Astrocyte of the spinal cord (primary cell): ENCODE measurements at regions not wholly inside any gene's neighbourhood (a gene's known extent, or its start where the extent isn't known, plus 50 kb on each side); places are given as distances from the start of the nearest gene placed in this dataset.

ENCODE experiments used
- DNase-seq: peaks from one replicate; pipeline ENCODE4 v3.0.0; 2011; ENCODE audit warnings: low read depth, low spot score
- H3K4me3 ChIP-seq: 2 replicates; pipeline ENCODE4 v1.5.1; 2011; ENCODE audit warnings: low read depth, mild to moderate bottlenecking, low read length, moderate library complexity
- in situ Hi-C: cut with HindIII; loops from 2 replicates; pipeline ENCODE4 v1.10.0; 2017; ENCODE audit warnings: low sequenced_read_pairs
- TF ChIP-seq, protein P1 (sequence below): IDR thresholded peaks from 2 replicates; pipeline ENCODE4 v1.5.1; 2012; ENCODE audit warnings: low read depth, mild to moderate bottlenecking, low read length, inconsistent platforms

DNA sequence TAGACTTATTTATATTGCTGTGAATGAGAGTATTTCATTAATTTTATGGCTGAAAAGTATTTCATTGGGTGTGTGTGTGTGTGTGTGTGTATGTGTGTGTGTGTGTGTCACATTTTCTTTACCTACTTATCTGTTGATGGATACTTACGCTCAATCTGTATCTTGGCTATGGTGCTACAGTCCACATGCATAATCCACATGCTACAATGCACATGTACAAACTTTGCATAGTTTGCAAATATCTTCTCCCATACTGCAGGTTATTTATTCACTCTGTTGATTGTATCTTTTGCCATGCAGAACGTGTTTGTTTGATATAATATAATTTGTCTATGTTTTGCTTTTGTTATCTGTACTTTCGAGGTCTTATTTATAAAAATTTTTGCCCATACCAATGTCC, 167.8 kb downstream of the RAB28 start:
- in situ Hi-C loops, result no loop called here
- TF ChIP-seq, protein P1, sequence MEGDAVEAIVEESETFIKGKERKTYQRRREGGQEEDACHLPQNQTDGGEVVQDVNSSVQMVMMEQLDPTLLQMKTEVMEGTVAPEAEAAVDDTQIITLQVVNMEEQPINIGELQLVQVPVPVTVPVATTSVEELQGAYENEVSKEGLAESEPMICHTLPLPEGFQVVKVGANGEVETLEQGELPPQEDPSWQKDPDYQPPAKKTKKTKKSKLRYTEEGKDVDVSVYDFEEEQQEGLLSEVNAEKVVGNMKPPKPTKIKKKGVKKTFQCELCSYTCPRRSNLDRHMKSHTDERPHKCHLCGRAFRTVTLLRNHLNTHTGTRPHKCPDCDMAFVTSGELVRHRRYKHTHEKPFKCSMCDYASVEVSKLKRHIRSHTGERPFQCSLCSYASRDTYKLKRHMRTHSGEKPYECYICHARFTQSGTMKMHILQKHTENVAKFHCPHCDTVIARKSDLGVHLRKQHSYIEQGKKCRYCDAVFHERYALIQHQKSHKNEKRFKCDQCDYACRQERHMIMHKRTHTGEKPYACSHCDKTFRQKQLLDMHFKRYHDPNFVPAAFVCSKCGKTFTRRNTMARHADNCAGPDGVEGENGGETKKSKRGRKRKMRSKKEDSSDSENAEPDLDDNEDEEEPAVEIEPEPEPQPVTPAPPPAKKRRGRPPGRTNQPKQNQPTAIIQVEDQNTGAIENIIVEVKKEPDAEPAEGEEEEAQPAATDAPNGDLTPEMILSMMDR, result no peak
- H3K4me3 ChIP-seq, result no peak overlapping the region
- DNase-seq, result no peak

DNA sequence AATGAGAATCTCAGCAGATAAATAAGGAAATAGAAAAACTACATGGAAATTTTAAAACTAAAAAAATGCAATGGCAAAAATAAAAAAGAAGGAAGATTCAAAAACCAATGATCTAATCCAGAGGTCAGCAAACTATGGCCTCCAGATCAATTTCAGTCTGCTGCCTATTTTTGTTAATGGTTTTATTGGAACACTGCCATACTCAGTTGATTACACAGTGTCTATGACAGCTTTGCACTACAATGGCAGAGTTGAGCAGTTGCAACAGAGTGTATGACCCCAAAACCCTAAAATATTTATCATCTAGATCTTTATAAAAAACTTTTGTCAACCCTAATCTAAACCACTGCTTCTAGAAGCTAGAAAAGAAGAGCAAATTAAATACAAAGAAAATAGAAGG, 170.3 kb downstream of the RAB28 start:
- no peak for DNase-seq
- TF ChIP-seq, protein P1, result no peak
- in situ Hi-C loops, result no loop called here
- no peak overlapping the region for H3K4me3 ChIP-seq

DNA sequence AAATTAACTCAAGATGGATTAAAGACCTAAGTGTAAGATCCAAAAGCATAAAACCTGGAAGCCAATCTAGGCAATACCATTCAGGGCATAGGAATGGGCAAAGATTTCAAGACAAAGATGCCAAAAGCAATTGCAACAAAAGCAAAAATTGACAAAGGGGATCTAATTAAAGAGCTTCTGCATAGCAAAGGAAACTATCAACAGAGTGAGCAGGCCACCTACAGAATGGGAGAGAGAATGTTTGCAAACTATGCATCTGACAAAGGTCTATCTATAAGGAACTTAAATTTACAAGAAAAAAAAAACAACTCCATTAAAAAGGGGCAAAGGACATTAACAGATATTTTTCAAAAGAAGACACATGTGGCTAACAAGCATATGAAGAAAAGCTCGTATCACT, 171.9 kb downstream of the RAB28 start:
- TF ChIP-seq, protein P1, result no peak
- no peak for DNase-seq
- in situ Hi-C loops, result no loop called here
- H3K4me3 ChIP-seq, result no peak overlapping the region

DNA sequence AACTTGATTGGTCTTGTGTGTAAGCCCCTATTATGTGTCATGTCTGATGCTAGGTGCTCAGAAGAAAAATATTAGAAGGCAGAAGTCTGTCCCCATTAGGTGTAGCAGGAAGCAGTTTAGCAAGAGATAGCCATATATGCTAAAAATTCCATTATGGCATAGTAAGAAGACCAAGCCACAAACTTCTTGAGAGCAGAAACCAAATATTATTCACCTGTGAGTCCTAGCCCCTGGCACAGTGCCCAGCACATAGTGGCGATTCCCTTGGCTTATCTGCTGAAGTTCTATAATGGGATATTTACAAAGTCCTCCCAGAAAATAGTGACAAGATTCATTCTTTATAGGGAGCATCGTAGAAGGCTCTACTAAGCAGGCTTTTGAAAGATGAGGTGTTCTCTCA, 174.4 kb downstream of the RAB28 start:
- TF ChIP-seq, protein P1, result no peak
- no peak overlapping the region for H3K4me3 ChIP-seq
- in situ Hi-C loops, result no loop called here
- no peak for DNase-seq

DNA sequence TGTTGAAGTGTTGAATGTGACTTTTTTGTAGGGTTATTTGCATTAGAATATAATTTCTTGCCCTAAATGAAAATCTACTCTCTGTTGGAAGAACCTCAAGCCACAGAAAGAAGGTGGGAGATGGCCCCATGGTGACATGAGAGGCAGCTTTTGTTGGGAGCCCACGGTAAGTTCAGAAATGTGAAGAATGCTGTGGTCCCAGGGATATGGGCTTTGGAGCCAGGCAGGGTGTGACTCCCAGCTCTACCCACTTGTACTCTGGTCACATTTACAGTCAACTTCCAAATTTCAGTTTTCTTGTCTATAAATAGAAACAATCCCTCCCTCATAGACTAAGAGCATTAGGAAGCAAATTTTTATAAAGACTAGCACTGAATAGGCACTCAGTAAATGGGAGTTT, 177.8 kb downstream of the RAB28 start:
- TF ChIP-seq, protein P1, result no peak

DNA sequence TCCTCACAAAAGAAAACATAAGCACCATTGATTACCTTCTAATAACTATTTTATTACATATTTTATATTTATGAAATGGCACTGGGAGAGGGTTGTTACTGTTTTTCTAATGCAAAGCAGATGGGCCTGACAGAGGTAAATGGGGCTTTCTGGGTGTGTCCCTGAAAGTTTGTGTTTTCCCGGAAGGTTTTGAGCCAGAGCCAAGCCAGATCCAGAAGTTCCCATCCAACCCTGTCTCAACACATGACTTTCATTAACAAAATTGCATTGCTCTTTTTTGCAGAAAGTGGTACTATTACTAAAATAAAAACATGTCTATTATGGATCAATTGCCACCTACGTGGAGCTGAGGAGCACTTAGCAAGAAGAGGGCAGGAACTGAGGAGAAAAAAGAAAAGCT, 181.3 kb downstream of the RAB28 start:
- H3K4me3 ChIP-seq, result no peak overlapping the region
- in situ Hi-C loops, result no loop called here
- TF ChIP-seq, protein P1, result no peak
- no peak for DNase-seq

More for the DNA sequence above, 177.8 kb downstream of the RAB28 start:
- no peak overlapping the region for H3K4me3 ChIP-seq
- in situ Hi-C loops, result no loop called here
- no peak for DNase-seq

DNA sequence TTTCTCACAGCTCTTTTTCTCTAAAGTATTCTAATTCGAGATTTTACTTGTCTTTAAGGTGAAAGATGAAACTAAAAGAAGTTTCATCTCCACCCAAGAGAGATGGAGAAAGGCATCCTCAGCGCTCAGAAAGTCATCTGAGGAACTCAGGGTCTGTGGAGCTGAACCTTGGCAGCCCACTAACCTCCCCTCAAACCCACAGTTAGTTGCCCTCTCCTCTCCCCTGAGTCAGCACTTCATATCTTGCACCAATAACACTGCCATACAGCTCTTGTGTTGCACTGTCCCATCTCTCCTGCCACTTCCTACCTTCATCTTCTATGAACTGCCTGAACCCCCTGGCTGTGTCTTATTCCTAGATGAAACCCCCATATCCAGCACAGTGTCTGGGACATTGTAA, 184.8 kb downstream of the RAB28 start:
- in situ Hi-C loops, result no loop called here
- DNase-seq, result no peak
- H3K4me3 ChIP-seq, result no peak overlapping the region
- TF ChIP-seq, protein P1, result no peak
